ENCODE measurements at regions not wholly inside any gene's neighbourhood (a gene's known extent, or its start where the extent isn't known, plus 50 kb on each side); places are given as distances from the start of the nearest gene placed in this dataset.

- DNase-seq = no peak
- no peaks in the 10 kb centered on the region for H3K9me3 ChIP-seq (replicated peaks in 1 of 3)
- TF ChIP-seq POLR2A (IDR thresholded peaks at IDR 0.05) = no peak
- TF ChIP-seq, protein P1, sequence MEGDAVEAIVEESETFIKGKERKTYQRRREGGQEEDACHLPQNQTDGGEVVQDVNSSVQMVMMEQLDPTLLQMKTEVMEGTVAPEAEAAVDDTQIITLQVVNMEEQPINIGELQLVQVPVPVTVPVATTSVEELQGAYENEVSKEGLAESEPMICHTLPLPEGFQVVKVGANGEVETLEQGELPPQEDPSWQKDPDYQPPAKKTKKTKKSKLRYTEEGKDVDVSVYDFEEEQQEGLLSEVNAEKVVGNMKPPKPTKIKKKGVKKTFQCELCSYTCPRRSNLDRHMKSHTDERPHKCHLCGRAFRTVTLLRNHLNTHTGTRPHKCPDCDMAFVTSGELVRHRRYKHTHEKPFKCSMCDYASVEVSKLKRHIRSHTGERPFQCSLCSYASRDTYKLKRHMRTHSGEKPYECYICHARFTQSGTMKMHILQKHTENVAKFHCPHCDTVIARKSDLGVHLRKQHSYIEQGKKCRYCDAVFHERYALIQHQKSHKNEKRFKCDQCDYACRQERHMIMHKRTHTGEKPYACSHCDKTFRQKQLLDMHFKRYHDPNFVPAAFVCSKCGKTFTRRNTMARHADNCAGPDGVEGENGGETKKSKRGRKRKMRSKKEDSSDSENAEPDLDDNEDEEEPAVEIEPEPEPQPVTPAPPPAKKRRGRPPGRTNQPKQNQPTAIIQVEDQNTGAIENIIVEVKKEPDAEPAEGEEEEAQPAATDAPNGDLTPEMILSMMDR (IDR thresholded peaks at IDR 0.05) = no peak
- no peak overlapping the region for H3K4me3 ChIP-seq
- WGBS, 4 donors = 58 to 79% (median 74%) methylated on average over 4 of the region's 4 CpGs
- no peaks in the 10 kb centered on the region for H3K27me3 ChIP-seq
- no peaks in the 10 kb centered on the region for H3K4me1 ChIP-seq (replicated peaks in 1 of 2)
- H3K36me3 ChIP-seq (replicated peaks in 1 of 2) = no peaks in the 10 kb centered on the region
- intact Hi-C loops (cut with DNase I) = no loop called here
- no peak overlapping the region for H3K27ac ChIP-seq
Measured at GRCh38 chr4:12584116-12584875, 899.8 kb downstream of the RAB28 start.

GRCh38 chr4:12583275-12583674, 900.9 kb downstream of the RAB28 start:
- H3K9me3 ChIP-seq (replicated peaks in 1 of 3) = no peaks in the 10 kb centered on the region
- WGBS, 4 donors = 47 to 75% (median 54%) methylated on average over 1 of the region's 1 CpG
- no peak overlapping the region for H3K27ac ChIP-seq
- intact Hi-C loops (cut with DNase I) = no loop called here
- no peak for DNase-seq
- no peaks in the 10 kb centered on the region for H3K4me1 ChIP-seq (replicated peaks in 1 of 2)
- H3K27me3 ChIP-seq = no peaks in the 10 kb centered on the region
- H3K4me3 ChIP-seq = no peak overlapping the region
- no peaks in the 10 kb centered on the region for H3K36me3 ChIP-seq (replicated peaks in 1 of 2)
- no peak for TF ChIP-seq POLR2A (IDR thresholded peaks at IDR 0.05)
- TF ChIP-seq, protein P1 (IDR thresholded peaks at IDR 0.05) = no peak

- no peak overlapping the region for H3K4me3 ChIP-seq
- intact Hi-C loops (cut with DNase I) = no loop called here
- DNase-seq = no peak
- WGBS, 4 donors = 83 to 87% (median 86%) methylated on average over 5 of the region's 5 CpGs
- H3K27ac ChIP-seq = no peak overlapping the region
- H3K27me3 ChIP-seq = no peaks in the 10 kb centered on the region
- H3K4me1 ChIP-seq (replicated peaks in 1 of 2) = no peaks in the 10 kb centered on the region
- no peaks in the 10 kb centered on the region for H3K9me3 ChIP-seq (replicated peaks in 1 of 3)
- H3K36me3 ChIP-seq (replicated peaks in 1 of 2) = no peaks in the 10 kb centered on the region
- TF ChIP-seq, protein P1 (IDR thresholded peaks at IDR 0.05) = no peak
- TF ChIP-seq POLR2A (IDR thresholded peaks at IDR 0.05) = no peak
Measured at GRCh38 chr4:12580787-12581186, 903.4 kb downstream of the RAB28 start.

- intact Hi-C loops (cut with DNase I) = no loop called here
- WGBS, 4 donors = 22 to 27% (median 25%) methylated on average over 6 of the region's 6 CpGs
- H3K36me3 ChIP-seq (replicated peaks in 1 of 2) = no peaks in the 10 kb centered on the region
Measured at GRCh38 chr4:12579172-12579571, 905.0 kb downstream of the RAB28 start.

More at GRCh38 chr4:12579172-12579571, 905.0 kb downstream of the RAB28 start:
- TF ChIP-seq, protein P1 (IDR thresholded peaks at IDR 0.05) = no peak
- TF ChIP-seq POLR2A (IDR thresholded peaks at IDR 0.05) = no peak
- no peak overlapping the region for H3K27ac ChIP-seq
- DNase-seq = peak in 2 of 7 donors; percentile 1 to 19
- no peaks in the 10 kb centered on the region for H3K27me3 ChIP-seq
- H3K9me3 ChIP-seq (replicated peaks in 1 of 3) = no peaks in the 10 kb centered on the region
- no peaks in the 10 kb centered on the region for H3K4me1 ChIP-seq (replicated peaks in 1 of 2)
- H3K4me3 ChIP-seq = no peak overlapping the region
